Kidney (tissue), 13 donors: ENCODE measurements at regions not wholly inside any gene's neighbourhood (a gene's known extent, or its start where the extent isn't known, plus 50 kb on each side); places are given as distances from the start of the nearest gene placed in this dataset.

Source experiments
- DNase-seq, 5 donors: peaks; one replicate each; pipeline ENCODE4 v3.0.0-alpha.2; 2013 to 2020
- FAIRE-seq: peaks from 2 replicates; lab custom pipeline; 2012; peaks lifted over from hg19 to GRCh38; lab: Jason Lieb, UNC
- H3K27ac ChIP-seq, 2 donors: one replicate each; pipeline ENCODE4 v1.7.0; 2013; ENCODE audit warnings: low read depth in 2 of 2, low read length in 2 of 2, inconsistent platforms in 1 of 2
- H3K27me3 ChIP-seq: one replicate; pipeline ENCODE4 v1.7.1; 2013; ENCODE audit warnings: low read length, inconsistent platforms; ENCODE audit not compliant: control insufficient read depth, insufficient read depth
- H3K36me3 ChIP-seq, 3 donors: one replicate each; pipeline versions ENCODE4 v1.7.0 to v1.7.1; 2013; ENCODE audit warnings: low read length in 3 of 3, control low read depth in 1 of 3, inconsistent platforms in 1 of 3; ENCODE audit not compliant: insufficient read depth in 3 of 3, control insufficient read depth in 2 of 3
- H3K4me1 ChIP-seq, 3 donors: one replicate each; pipeline versions ENCODE4 v1.7.0 to v1.7.1; 2013; ENCODE audit warnings: low read length in 3 of 3, inconsistent platforms in 1 of 3, low read depth in 1 of 3; ENCODE audit not compliant: control insufficient read depth in 2 of 3, insufficient read depth in 2 of 3
- H3K4me3 ChIP-seq, 3 donors: one replicate each; pipeline versions ENCODE4 v1.7.0 to v1.8.1; 2013; ENCODE audit warnings: low read length in 3 of 3, control low read depth in 1 of 3, inconsistent platforms in 1 of 3
- H3K9ac ChIP-seq, 3 donors: one replicate each; pipeline versions ENCODE4 v1.7.0 to v1.7.1; 2013; ENCODE audit warnings: low read length in 3 of 3, control low read depth in 1 of 3, inconsistent platforms in 1 of 3
- H3K9me3 ChIP-seq, 3 donors: one replicate each; pipeline versions ENCODE4 v1.7.0 to v1.7.1; 2013; ENCODE audit warnings: low read length in 3 of 3, control low read depth in 1 of 3, inconsistent platforms in 1 of 3; ENCODE audit not compliant: control insufficient read depth in 2 of 3, insufficient read depth in 1 of 3
- intact Hi-C: fragments of 100-400 bp; cut with DNase I; formaldehyde crosslinking; loops from one replicate; pipeline ENCODE4 v1.11.1; 2022
- TF ChIP-seq, protein P1 (sequence below): IDR thresholded peaks from 3 replicates; pipeline ENCODE4 v1.5.1; 2012; ENCODE audit warnings: mild to moderate bottlenecking, moderate library complexity, borderline replicate concordance; ENCODE audit not compliant: insufficient read depth; ENCODE audit errors: extremely low read depth
- donor health status: control.
- donor health status: control.
- donor health status: control.
- donor health status: control.
- donor health status: control.
- donor health status: DM: yes; HTN: yes; CAD: no.
- donor health status: Normal renal cell carcinoma (clear cell type).

DNA sequence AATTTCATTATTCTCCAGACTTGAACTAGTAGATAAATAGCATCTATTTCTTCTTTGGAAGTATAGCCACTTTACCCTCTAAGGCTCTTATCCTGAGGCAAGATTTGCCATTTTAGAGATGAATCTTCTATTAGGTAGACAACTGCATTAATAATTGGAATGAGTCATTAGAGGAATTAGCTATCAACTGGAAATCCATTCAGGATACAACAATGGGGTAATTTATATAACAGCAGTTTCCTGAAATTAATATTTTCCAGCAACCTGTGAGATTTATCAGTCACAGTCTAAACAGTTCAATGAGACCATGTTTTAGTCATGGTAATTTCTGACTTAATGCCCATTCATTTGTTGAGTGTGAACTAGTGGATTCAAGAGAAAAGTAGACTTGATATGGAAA is 928.6 kb upstream of the MBL2 start:
- H3K9me3 ChIP-seq, result no peaks in the 10 kb centered on the region
- H3K9ac ChIP-seq, result no peak overlapping the region
- DNase-seq (no peak), FAIRE-seq (no peak)
- no peak overlapping the region for H3K4me3 ChIP-seq
- H3K27me3 ChIP-seq, result no peaks in the 10 kb centered on the region
- intact Hi-C loops, result no loop called here
- TF ChIP-seq, protein P1, sequence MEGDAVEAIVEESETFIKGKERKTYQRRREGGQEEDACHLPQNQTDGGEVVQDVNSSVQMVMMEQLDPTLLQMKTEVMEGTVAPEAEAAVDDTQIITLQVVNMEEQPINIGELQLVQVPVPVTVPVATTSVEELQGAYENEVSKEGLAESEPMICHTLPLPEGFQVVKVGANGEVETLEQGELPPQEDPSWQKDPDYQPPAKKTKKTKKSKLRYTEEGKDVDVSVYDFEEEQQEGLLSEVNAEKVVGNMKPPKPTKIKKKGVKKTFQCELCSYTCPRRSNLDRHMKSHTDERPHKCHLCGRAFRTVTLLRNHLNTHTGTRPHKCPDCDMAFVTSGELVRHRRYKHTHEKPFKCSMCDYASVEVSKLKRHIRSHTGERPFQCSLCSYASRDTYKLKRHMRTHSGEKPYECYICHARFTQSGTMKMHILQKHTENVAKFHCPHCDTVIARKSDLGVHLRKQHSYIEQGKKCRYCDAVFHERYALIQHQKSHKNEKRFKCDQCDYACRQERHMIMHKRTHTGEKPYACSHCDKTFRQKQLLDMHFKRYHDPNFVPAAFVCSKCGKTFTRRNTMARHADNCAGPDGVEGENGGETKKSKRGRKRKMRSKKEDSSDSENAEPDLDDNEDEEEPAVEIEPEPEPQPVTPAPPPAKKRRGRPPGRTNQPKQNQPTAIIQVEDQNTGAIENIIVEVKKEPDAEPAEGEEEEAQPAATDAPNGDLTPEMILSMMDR, result no peak
- no peaks in the 10 kb centered on the region for H3K36me3 ChIP-seq
- no peaks in the 10 kb centered on the region for H3K4me1 ChIP-seq
- H3K27ac ChIP-seq, result no peak overlapping the region

DNA sequence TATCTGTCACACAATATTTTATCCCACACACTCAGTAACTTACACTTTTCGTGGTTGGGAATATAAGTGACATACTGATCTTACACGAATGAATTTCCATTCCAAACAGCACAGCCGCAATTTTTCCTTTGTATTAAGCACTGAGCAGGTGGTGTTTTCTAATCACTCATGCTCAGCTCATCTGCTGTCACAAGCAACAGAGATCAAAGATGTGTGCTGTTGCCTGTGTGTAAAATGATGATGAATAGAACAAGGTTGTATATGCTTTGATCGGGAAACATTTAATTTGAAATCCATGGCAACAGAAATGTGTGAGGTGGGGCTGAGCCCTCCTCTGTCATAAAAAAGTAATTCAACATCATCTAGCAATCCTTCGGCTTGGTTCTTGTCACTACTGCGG is 927.7 kb upstream of the MBL2 start:
- no peak for DNase-seq
- FAIRE-seq, result no peak
- Histone ChIP-seq H3K4me3 (no peak overlapping the region), H3K27ac (no peak overlapping the region), H3K9me3 (no peaks in the 10 kb centered on the region), H3K4me1 (no peaks in the 10 kb centered on the region), H3K27me3 (no peaks in the 10 kb centered on the region), H3K9ac (no peak overlapping the region), H3K36me3 (no peaks in the 10 kb centered on the region)
- intact Hi-C loops, result no loop called here
- TF ChIP-seq, protein P1, result no peak

DNA sequence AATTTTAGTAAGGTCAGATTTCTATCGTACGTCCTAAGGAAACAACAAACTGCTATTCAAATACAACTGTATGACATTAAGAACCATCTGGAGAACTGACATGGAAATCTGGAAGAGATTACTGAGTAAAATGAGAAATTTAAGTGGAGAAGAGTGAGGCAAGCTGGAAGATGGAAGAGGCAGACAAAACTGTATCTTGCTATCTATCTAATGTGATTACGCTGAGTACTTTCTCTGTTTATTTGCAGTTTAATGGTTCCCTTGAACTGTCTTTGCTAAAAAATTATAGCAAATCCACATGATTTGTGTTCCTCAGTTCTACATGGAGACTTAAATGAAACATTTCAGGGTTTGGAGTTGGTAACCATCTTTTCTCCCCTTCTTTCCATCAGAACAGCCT is 927.1 kb upstream of the MBL2 start:
- H3K36me3 ChIP-seq, result no peaks in the 10 kb centered on the region
- H3K4me1 ChIP-seq, result no peaks in the 10 kb centered on the region
- H3K4me3 ChIP-seq, result no peak overlapping the region
- no peak overlapping the region for H3K9ac ChIP-seq
- TF ChIP-seq, protein P1, result no peak
- H3K27ac ChIP-seq, result no peak overlapping the region
- intact Hi-C loops, result no loop called here
- H3K9me3 ChIP-seq, result no peaks in the 10 kb centered on the region
- H3K27me3 ChIP-seq, result no peaks in the 10 kb centered on the region
- FAIRE-seq (no peak), DNase-seq (no peak)

DNA sequence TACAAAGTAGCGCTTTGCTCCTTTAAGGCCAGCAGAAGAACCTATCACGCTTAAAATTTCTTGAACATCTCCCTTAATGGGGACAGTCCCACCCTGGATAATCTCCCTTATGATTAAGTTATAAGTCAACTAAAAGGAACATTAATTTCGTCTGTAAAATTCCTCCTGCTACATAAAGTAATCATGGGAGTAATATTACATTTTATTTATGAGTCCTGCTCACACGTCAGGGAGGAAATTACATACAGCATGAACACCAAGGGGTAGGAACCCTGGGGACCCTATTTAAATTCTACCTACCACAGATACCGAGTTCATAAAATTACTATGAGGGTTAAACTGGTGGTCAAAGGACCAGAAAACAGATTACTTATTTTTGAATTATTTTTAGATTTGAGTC is 926.6 kb upstream of the MBL2 start:
- H3K9ac ChIP-seq, result no peak overlapping the region
- DNase-seq (no peak), FAIRE-seq (no peak)
- no peaks in the 10 kb centered on the region for H3K36me3 ChIP-seq
- no peaks in the 10 kb centered on the region for H3K4me1 ChIP-seq
- H3K4me3 ChIP-seq, result no peak overlapping the region
- no peaks in the 10 kb centered on the region for H3K9me3 ChIP-seq
- TF ChIP-seq, protein P1, result no peak
- H3K27ac ChIP-seq, result no peak overlapping the region
- no peaks in the 10 kb centered on the region for H3K27me3 ChIP-seq
- intact Hi-C loops, result no loop called here
